GM19468 (cell line): ENCODE measurements at regions not wholly inside any gene's neighbourhood (a gene's known extent, or its start where the extent isn't known, plus 50 kb on each side); places are given as distances from the start of the nearest gene placed in this dataset.

Experiments used
- ATAC-seq: cut with Tn5 transposase; IDR thresholded peaks from one replicate; pipeline ENCODE4 v1.9.1; 2021; ENCODE audit warnings: mild to moderate bottlenecking, moderate library complexity, moderate number of reproducible peaks; ENCODE audit not compliant: unreplicated experiment; ENCODE audit errors: extremely low read depth

DNA sequence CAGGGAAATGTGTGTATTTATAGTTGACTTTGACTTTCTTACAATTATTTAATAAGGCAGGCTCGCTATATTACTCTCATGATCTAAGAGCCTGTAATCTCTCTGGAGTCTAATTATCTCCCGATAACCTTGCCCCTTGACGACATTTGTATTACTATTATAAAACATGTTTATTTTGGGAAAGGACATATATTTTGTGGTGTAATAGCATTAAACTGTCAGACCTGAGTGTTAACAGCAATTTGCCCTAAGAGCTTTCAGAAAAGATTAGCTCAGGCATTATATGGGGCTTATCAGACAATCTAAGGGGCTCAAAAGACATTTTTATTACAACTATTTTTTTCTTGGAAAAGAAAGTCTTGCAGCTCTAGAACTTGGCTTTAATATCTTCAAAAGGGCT lies 427.9 kb upstream of the SLIT2 start:
- no peak for ATAC-seq

DNA sequence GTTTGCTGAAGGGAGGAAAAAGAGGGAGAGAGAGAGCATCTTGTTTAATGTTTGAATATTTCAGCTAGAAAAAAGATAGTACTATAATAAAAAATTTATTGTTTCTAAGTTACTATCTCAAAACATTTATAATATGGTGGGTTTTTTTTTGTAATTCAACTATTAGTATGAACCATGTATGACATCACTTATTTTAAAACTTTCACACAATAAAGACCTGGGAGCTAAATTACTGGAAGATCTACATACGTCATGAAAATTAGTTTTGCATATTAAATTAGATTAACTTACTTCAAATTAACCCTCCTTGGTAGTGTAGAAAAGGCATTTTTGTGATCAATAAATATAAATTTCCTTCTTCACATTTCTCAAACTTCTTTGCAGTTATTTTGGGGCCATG lies 432.0 kb upstream of the SLIT2 start:
- ATAC-seq = no peak

DNA sequence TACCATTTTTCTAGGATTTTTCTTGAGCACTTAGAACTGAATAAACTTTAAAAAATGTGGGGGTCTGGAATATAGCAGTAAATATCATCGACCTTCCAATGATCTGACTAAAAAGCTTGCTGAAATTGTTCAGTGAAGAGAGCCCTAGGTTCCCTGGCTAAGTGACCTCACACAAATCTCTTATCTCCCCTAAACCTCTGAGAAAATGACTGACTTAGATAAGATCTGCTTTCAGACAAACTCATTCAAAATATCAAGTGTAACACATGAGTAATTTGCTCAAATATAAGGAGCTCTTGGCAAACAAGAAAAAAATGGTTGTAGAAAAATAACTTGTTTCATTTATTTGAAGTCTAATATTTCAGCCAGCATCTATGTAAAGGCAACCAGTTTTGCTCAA lies 441.7 kb upstream of the SLIT2 start:
- ATAC-seq = no peak

DNA sequence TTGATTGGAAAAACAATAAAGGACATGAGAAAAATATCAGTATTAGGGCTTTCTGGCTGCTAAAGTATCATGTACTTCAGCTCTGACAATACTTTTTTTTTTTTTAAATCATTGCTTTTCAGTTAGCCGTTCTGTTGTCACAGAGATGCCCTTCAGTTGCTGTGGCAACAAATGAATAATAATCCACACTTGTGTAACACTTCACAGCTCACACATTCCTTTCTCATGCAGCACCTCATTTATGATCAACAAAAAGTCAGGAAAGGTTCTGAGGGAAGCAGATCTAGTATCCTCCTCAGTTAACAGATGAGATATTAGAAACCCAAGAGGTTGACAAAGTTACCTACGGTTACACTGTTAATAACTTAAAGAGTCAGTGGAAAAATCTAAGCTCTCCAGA lies 444.2 kb upstream of the SLIT2 start:
- no peak for ATAC-seq

DNA sequence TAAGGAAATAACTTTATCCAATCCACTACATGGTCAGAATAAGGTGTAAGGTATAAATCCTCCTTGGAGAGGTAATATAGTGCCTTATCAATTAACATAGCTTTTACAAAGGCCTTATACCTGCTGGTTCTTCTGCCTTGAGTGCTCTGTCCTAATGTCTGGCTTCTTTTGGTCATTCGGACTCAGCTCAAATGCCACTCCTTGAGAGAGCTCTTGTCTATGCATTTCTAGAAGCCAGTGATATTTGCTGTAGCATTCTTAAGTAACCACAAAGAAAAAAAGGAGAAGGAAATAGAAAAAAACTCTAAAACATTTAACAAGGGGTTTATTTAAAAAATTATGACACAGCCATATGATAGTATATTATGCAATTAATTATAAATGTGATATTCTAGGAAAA lies 444.8 kb upstream of the SLIT2 start:
- ATAC-seq = no peak

DNA sequence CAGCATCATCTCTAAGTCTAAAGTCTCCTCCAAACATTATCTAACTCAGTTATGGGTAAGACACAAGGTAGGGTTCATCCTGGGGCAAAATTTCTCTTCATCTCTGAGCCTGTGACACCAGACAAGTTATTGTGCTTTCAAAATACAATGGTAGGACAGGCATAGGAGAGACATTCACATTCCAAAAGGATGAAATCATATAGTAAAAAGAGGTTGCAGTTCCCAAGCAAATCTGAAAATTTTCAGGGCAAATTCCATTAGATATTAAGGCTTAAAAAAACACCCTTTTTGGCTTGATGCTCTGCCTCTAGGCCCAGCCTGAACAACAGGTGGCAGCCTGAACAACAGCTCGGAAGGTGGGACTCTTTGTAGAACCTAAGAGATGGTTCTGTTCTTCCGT lies 448.3 kb upstream of the SLIT2 start:
- no peak for ATAC-seq

DNA sequence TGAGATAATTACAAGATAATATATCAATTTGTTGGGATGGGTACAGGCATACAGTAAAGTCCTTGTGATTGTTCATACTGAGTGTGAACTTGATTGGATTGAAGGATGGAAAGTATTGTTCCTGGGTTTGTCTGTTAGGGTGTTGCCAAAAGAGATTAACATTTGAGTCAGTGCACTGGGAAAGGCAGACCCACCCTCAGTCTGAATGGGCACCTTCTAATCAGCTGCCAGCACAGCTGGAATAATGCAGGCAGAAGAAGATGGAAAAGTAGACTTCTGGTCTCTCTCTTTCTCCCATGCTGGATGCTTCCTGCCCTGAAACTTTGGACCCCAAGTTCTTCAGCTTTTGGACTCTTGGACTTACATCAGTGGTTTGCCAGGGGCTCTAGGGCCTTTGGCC lies 457.9 kb upstream of the SLIT2 start:
- no peak for ATAC-seq

DNA sequence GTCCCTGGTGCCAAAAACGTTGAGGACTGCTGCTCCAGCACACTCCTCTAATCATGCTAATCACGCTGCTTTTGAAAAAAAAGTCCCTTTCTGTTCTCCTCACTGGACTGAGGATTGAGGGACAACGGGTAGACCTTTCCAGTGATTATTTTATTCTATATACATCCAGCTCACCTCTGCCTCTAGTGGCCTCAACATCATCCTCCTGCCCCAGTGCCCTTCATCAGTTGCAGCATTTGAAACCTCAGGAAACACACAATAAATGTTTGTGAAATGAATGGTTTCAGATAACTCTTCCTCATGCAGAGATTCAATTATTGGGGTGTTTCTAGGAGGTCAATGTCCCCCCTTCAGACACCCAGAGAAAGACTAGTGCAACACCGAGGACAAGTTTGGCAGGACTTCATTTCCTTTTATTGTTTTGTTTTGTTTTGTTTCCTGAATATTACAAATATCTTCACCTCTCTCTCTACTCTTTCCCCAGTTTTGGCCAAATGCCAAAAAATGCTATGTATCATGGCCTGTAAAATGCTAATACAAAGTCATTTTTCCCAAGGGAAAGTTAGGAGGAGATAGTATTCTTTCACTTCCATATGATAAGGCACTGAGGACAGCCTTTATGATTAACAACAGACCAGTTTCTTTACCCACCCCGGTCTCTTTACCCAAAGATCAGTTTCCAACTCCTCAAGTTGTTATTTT lies 460.1 kb upstream of the SLIT2 start:
- ATAC-seq = no peak

DNA sequence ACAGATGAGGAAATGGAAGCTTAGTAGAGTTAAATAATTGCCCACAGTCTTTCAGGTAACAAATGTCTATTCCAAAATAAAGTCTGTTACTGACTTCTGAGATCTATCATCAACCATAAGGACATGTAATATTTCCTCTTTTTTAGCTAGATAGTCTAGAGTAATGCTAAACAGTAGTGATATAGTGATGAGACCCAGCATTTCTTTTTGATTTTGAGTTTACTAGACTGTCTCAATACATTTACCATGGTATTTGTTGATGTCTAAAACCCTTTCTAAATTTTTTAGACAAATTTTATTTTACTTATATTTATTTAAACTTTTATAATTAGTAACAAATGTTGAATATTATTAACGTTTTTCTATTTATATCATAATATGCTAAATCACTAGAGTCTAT lies 465.1 kb upstream of the SLIT2 start:
- no peak for ATAC-seq

DNA sequence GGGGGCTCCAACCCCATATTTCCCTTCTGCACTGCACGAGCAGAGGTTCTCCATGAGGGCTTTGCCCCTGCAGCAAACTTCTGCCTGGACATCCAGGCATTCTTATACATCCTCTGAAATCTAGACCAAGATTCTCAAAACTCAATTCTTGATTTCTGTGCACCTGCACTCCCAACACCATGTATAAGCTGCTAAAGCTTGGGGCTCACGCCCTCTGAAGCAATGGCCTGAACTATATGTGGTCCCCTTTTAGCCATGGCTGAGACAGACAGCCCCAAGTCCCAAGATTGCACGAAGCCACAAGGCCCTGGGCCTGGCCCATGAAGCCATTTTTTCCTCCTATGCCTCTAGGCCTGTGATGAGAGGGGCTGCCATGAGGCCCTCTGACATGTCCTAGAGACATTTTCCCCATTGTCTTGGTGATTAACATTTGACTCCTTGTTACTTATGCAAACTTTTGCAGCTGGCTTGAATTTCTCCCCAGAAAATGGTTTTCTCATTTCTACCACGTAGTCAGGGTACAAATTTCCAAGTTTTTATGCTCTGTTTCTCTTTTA lies 468.0 kb upstream of the SLIT2 start:
- no peak for ATAC-seq

DNA sequence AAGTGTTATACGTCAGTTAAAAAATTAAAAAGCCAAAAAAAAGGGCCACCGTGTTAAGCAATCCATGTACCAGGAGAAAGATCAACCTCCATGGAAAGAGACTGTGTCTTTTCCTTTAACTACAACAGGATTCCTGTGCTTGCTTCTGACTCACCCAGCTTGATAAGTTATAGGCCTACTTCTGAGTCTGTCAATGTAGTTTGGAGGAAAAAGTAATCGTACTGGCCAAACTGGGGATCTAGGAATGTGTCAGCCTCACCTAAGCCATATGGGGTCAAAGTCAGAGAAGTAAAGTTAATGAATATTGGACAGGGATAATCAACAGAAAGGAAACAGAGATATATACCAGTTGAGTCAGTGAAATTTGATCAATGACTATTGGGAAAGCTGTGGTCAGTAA lies 470.8 kb upstream of the SLIT2 start:
- no peak for ATAC-seq

DNA sequence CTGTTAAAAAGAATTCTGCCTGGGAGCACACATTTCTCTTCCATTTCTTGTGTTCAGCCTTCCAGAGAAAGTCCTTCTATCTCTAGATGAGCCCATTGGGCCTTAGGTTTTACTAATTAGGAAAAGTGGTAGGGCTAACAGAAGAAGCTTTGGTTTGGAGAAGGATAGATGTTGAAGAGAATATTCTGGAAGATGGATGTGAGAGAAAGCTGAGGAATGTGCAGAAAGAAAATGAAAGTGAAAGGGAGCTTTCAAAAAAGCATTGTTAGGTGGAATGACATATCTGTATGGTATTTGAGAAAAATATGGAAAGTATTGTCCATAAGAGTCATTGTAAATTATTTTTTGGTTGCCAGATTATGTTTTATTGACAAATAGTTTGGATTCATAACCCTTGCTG lies 474.8 kb upstream of the SLIT2 start:
- no peak for ATAC-seq

DNA sequence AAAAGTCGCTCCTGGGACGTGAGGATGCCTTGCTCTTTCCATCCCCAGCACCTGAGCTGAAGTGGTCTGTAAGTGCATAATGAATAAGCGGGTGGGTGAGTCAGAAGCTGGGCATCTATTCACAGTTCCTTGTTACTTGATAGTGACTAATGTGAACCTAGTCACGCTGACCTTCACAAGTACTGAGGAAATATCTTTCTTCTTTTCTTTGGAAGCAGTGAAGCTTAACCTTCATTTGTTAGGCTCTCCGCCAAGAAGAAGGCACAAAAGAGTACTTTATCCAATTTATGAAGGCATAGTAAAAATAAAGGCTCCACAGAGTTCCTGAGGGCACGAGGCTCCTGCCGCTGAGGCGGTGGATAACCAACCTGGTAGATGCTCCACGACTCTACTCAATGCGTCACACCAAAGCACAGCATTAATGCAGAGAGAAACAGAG lies 475.7 kb upstream of the SLIT2 start:
- no peak for ATAC-seq

DNA sequence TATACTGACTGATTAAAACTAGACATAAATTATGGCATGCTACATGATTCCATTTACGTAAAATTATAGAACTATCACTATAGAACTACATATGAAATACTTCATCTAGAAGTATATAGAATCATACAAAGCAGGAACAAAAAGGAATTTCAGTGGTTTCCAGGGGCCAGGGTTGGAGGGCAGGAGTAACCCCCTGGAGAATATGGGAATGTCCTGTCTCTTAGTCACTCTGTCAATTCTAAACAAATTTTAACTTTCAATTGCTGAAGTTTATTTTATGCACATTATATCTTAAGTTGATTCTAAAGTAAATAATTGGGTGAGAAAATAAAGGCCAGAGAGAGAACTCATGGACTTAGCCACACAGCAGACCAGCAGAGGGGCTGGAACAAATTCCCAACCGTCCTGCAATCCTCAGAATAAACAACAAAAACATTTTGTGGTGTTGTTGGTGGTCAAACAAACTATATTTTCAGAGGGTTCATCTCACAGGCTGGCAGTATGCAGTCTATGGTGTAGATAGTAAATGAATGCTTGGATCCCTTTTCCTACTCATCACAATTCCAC lies 476.9 kb upstream of the SLIT2 start:
- no peak for ATAC-seq

DNA sequence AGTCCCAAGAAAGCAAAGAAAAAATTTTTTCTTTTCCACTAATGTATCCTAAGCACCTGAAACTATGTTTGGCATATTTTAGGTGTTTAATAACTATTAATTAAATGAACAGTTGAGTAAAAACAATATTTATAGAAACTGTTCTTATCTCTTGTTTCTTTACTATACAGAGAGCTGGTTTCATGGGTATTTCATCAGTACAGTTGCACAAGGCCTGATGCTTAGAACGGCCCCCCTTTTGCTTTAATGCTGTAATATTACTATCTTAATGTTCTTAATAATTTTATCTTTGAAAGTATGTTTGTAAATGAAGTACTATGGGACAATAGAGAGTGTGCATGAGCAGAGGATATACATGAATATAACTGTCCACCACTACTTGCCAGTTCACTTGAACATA lies 479.1 kb upstream of the SLIT2 start:
- no peak for ATAC-seq

DNA sequence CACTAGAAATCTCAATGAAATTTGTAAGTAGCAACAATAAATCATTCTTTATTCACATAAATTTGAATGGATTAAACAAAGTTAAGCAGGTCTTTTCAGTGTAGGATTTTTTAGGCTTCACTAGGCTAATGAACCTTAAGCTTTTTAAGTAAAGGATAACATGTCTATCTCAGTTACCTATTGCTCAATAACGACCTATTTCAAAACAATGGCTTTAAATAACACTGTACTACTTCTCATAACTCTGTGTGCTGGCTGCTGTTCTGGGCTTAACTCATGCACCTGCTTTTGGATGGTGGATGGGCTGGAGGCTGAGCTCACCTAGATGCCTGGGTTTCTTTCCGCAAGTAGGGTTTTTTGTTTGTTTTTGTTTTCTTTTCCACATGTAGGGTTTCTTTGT lies 495.0 kb upstream of the SLIT2 start:
- no peak for ATAC-seq

DNA sequence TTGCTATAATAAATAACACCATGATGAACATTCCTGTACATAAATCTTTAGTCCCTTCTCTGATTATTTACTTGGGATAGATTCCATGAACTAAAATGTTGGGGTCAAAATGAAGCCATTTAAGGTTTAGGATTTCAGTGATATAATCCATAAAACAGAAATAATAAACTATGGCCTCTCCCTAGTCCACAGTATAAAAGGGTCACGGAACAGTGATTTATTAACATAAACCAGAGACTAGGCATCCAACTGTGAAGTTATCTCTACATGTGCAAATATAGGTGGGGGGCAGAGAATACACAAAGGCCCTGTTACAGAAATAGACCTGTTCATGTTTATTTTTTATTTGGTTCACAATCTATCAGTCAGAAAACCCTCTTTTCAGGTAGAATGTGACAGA lies 499.1 kb upstream of the SLIT2 start:
- ATAC-seq = no peak

DNA sequence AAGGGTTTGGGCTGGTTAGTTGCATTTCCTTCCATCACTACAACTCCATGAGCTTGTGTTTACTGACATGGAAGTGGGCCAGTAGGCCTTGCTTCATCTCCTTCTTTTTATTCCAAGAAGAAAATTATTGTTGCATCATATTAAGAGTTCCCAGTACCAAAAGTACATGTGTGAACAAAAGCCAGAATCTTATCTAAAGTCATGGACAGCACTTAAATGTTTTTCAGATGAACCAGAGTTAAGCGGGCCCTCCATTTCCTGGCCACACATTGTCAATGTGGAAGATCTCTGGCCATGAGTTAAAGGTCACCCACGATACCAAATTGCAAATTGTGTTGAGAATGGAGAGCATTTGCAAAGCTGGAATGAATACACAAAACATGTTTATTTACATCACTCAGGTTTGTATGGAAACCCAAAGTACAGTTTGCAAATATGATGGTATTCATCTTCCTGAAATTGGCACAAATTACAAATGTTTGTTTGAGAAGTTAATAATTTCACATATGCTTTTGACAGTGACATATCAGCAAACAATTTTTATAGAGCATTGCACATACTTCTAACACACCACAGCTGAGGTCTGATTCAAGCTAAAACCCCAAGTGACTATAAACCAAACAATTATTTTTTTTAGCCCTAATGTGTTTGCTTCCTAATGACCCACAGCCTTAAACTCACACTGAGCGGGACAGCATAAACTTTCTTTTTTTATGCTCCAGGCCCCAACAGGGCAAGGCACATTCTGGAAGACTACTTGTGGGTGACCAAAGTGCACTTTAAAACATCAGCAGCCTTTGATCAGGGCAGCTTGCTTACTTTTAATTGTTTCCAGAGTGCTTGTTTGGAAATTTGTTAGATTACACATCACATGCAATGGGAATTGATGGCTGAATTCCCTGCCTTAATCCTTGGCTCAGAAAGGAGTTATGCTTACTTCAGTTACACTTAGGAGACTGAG lies 502.9 kb upstream of the SLIT2 start:
- no peak for ATAC-seq

DNA sequence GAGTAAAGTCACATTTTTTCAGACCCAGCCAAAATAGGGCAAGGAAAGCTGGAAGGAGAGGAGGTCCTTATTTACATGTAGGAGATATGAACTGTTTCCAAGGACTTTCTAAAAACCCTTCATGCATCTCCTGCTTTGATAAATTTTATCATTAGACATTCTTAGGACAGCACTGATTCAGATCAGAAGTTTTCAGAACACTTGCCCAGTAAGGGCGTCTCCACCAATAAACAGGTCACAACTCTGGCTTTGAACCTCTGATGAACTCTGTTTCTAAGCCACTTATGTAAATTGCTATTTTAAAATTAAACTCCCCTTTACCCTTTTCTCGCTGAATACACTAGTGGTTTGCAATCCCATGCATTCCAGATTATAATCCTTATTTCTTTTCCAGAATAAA lies 505.3 kb upstream of the SLIT2 start:
- ATAC-seq = no peak

DNA sequence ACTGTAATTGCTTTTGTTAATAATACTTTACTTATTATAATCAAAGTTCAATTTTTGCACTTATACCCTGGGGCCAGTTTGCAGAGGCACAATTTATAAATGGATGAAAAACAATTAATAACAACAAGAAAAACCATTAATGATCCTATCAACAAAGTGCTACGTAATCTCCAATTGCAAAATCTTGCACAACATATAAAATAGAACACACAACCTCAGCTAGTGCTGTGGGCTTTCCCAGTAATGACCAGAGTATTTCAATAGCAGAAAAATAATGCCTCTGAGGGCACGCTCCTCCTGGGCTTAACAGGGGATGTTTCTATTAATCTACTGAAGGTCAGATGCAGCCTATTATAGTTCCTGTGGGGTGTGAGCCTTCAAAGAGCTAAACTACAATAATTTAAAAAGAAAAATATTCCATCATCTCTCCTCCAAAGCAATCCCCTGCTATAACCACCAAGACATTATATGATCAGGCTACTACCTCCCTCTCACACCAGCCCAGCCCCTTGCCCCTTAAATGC lies 508.5 kb upstream of the SLIT2 start:
- no peak for ATAC-seq
